K562 (cell line): ENCODE measurements at regions not wholly inside any gene's neighbourhood (a gene's known extent, or its start where the extent isn't known, plus 50 kb on each side); places are given as distances from the start of the nearest gene placed in this dataset.

Source experiments
- FIP1L1 ChIP-seq: fragments of 200-400 bp; formaldehyde crosslinking; IDR thresholded peaks from 2 replicates; pipeline ENCODE4 v1.6.1; 2018; ENCODE audit warnings: mild to moderate bottlenecking, low read depth, low read length; ENCODE audit not compliant: poor library complexity, severe bottlenecking
- NCOR1 ChIP-seq: fragments of 450-650 bp; IDR thresholded peaks from 2 replicates; pipeline ENCODE4 v1.6.1; 2016; ENCODE audit warnings: mild to moderate bottlenecking, moderate library complexity
- POLR2A ChIP-seq: fragments of 450-650 bp; conservative IDR thresholded peaks from 2 replicates; pipeline ENCODE4 v1.6.1; 2016
- SAFB2 ChIP-seq: fragments of 200-400 bp; formaldehyde crosslinking; IDR thresholded peaks from 2 replicates; pipeline ENCODE4 v1.6.1; 2018; ENCODE audit warnings: borderline replicate concordance, low read length, low read depth, moderate library complexity; ENCODE audit not compliant: severe bottlenecking
- SMARCE1 ChIP-seq: fragments of 450-650 bp; IDR thresholded peaks from 2 replicates; pipeline ENCODE4 v1.7.1; 2016; ENCODE audit warnings: mild to moderate bottlenecking
- STAT5B ChIP-seq: fragments of 250-450 bp; sonication (Bioruptor Pico); IDR thresholded peaks from 2 replicates; pipeline ENCODE4 v1.8.0; 2021; ENCODE audit warnings: mild to moderate bottlenecking, inconsistent platforms
- TF ChIP-seq, protein P1 (sequence below), 3 experiments: IDR thresholded peaks in 2 of 3; conservative IDR thresholded peaks in 1 of 3; 2 replicates each; pipeline ENCODE4 v1.5.1; 2011 to 2012; ENCODE audit warnings: low read length in 3 of 3, mild to moderate bottlenecking in 3 of 3, control low read depth in 2 of 3, improper control_type of control experiment in 1 of 3, inconsistent platforms in 1 of 3, low read depth in 1 of 3, mixed read lengths in 1 of 3, moderate library complexity in 1 of 3; ENCODE audit not compliant: insufficient read depth in 2 of 3
- TF ChIP-seq, protein P2 (sequence below): sonication (generic); formaldehyde crosslinking; IDR thresholded peaks from 2 replicates; pipeline ENCODE4 v1.8.0; 2022; ENCODE audit warnings: mild to moderate bottlenecking, low read depth, missing genetic modification reagents
- TF ChIP-seq, protein P3 (sequence below): sonication (generic); formaldehyde crosslinking; IDR thresholded peaks from 2 replicates; pipeline ENCODE4 v1.8.1; 2022; ENCODE audit warnings: missing genetic modification reagents

DNA sequence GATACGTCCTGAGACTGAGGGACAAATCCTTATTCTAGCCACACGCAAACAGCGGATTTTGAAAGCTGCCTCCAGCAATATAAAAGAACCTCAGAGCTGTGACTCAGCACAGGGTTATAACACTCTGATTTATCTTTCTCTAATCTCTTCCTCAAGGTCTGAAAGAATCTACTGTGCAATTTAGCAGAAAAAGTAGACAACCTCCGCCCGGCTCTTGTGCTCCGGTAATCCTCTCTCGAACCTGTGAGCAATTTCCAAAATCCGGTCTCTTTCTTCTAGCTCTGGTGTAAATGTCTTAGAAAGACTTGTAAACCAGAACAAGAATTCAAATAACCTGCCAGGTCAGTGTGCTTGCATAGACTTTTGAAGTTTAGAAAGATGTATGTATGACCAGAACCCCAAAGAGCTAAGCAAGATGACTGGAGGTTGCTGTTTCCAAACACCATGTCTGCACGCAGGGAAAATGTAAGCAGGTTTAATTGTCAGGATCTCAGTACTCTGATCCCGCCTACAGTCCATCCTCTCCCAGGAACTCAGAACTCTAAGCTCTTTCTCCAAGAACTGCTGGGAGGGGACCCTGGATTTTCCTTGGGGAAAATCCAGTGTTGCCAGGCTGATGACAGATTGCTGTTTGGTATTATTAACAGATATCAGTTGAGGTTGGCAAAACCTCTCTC lies 338.1 kb downstream of the RFC3 start:
- TF ChIP-seq, protein P1, sequence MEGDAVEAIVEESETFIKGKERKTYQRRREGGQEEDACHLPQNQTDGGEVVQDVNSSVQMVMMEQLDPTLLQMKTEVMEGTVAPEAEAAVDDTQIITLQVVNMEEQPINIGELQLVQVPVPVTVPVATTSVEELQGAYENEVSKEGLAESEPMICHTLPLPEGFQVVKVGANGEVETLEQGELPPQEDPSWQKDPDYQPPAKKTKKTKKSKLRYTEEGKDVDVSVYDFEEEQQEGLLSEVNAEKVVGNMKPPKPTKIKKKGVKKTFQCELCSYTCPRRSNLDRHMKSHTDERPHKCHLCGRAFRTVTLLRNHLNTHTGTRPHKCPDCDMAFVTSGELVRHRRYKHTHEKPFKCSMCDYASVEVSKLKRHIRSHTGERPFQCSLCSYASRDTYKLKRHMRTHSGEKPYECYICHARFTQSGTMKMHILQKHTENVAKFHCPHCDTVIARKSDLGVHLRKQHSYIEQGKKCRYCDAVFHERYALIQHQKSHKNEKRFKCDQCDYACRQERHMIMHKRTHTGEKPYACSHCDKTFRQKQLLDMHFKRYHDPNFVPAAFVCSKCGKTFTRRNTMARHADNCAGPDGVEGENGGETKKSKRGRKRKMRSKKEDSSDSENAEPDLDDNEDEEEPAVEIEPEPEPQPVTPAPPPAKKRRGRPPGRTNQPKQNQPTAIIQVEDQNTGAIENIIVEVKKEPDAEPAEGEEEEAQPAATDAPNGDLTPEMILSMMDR (IDR thresholded peaks at IDR 0.05 in 2 of 3, conservative IDR thresholded peaks at IDR 0.05 in 1 of 3; ENCODE audit: insufficient read depth in 2 of 3, low read depth in 1 of 3, low read length in 3 of 3), result no peak
- TF ChIP-seq STAT5B (no peak), POLR2A (no peak), SMARCE1 (no peak), FIP1L1 (no peak), SAFB2 (no peak), NCOR1 (no peak)
- TF ChIP-seq, protein P2, sequence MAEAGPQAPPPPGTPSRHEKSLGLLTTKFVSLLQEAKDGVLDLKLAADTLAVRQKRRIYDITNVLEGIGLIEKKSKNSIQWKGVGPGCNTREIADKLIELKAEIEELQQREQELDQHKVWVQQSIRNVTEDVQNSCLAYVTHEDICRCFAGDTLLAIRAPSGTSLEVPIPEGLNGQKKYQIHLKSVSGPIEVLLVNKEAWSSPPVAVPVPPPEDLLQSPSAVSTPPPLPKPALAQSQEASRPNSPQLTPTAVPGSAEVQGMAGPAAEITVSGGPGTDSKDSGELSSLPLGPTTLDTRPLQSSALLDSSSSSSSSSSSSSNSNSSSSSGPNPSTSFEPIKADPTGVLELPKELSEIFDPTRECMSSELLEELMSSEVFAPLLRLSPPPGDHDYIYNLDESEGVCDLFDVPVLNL (CRISPR knock-in tag), result no peak
- TF ChIP-seq, protein P3, sequence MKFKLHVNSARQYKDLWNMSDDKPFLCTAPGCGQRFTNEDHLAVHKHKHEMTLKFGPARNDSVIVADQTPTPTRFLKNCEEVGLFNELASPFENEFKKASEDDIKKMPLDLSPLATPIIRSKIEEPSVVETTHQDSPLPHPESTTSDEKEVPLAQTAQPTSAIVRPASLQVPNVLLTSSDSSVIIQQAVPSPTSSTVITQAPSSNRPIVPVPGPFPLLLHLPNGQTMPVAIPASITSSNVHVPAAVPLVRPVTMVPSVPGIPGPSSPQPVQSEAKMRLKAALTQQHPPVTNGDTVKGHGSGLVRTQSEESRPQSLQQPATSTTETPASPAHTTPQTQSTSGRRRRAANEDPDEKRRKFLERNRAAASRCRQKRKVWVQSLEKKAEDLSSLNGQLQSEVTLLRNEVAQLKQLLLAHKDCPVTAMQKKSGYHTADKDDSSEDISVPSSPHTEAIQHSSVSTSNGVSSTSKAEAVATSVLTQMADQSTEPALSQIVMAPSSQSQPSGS (CRISPR knock-in tag), result no peak
